NCI-H69 (cell line): ENCODE measurements at regions not wholly inside any gene's neighbourhood (a gene's known extent, or its start where the extent isn't known, plus 50 kb on each side); places are given as distances from the start of the nearest gene placed in this dataset.
A peak's percentile ranks its signal among the peaks of the same experiment; 100 is the strongest.
"Not testable (repeated sequence)": the region's sequence is repeated elsewhere in the genome, so short reads cannot be mapped to it uniquely, and the experiment has no call there.

Experiments used
- DNase-seq: peaks from one replicate; lab custom pipeline; 2025; lab: John Stamatoyannopoulos, UW

DNA sequence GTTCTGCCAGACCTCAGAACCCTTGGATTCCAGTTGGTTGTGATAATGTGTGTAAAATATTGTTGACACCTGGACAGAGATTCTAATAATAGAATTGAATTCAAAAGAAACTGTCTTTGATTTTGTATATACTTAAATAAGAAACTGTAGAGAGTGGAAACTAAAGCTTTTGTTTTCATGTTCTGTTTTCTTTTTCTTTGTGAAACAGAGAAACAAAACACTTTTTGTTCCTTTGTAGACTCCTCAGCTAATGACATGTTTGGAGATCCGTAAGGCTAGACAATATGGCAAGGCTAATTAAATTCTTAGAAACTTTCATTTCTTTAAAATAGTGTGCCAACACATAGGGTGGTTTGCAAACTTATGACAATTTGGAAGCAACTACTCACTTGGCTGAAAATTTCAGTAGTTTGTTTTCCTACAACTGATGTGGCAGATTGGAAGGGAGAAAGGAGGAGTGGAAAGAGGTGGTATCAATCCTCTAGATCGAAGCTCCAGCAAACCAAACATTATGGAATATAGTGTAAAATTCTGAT lies 90.9 kb upstream of the FAT1 start:
- no peak for DNase-seq

DNA sequence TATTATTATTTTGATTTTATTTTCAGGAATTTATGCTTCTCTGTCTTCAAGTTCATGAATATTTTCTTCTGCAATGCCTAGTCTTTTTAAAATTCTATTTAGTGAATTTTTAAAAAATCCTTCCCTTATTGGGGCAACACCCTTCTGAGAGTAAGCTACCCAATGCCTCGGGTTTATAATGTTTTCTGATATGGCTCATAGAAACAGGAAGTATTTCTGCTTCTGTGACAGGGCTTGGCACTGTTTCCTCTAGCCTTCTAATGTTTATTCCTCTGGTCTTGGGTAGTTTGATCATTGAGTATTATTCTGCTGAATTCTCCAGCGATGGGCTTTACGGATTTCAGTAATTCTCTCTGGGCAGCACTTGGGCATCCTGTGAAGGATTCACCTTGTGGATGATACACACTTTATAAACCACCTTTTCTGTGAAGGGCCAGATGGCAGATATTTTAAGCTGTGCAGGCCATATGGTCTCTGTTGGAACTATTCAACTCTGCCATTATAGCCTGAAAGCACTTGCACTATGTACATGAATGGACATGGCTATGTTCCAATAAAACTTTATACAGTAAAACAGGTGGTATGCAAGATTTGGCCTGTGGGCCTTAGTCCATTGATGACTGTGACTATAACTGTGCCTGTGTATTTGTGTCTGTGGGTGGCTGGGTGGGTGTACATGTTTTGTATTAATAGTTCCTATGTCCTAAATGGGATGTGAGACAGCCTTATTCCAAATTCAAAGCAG lies 95.9 kb upstream of the FAT1 start:
- DNase-seq: peak; percentile 87

DNA sequence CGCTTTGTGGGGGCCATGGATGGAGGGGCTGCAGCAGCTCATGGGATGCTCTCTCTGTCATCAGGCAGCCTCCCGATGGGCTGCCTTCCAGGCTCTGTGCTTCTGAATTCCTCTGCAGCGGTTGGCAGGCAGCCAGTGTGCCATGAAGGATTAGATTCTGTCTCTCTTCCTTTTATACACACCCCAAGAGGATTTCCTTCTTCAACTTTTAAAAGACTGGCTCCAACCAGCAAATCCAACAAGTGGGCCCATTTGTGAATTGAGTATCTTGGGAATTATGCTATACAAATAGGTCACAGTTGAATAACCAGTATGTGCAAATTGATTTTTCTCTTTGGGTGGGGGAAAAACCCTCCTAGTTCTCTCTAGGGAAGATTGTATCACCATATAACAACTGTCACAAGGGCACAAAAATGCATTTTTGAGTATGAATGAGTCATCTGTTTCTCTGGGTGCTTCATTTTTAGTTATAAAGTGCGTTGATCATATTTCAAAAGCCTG lies 96.8 kb upstream of the FAT1 start:
- DNase-seq: peak; percentile 79

DNA sequence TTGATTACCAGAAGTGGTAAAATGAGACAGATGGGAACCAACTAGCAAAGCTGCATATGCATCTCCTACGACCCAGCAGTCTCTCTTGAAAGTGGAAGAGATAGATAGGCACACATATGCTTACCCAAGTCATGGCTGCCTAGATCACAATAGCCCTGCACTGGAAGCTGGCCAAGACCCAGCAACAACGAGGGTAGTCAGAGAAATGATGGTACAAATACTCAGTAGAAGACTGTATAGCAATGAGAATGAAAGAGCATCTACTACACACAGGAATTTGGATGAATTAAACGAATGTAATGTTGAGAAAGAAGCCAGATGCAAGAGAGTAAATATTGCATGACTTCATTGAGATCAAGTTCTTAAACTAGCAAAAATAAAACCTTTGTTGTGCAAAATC lies 100.3 kb upstream of the FAT1 start:
- DNase-seq: peak; percentile 55

DNA sequence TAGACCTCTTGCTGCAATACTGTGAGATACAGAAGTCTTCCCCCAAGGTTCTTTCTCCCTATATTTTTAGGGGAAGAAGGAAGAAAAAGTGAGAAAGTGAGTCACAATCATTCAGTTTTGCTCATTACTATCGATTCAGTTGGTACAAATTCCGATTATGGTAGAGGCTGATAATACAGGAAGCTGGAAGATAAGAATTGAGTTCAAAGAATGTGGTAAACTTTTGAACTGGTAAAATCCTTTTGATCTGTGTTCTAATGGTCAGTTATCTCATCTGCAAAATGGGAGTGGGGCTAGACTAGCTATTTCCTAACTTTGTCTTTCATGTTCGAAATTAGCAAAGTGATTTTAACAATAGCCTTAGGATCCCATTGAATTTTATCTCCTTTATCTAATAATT lies 101.4 kb upstream of the FAT1 start:
- DNase-seq: no peak

DNA sequence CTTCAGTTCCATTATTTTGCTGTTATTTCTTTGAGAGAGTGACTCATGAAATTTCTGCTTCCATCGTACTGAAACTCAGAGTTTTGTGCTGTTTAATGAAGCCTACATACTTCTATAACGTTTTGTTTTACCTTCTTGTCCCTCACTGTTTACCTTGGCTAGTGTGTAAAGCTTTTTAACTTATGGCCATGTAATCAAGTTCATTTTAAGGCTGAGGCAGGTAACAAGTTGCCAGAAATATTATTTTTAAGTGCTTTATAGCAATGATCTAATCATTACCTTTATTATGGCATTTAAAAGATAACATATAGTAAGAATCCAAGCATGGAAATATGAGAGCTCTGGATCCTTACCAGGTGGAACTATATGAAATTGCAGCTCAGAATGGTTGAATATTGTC lies 102.3 kb upstream of the FAT1 start:
- DNase-seq: peak; percentile 40

DNA sequence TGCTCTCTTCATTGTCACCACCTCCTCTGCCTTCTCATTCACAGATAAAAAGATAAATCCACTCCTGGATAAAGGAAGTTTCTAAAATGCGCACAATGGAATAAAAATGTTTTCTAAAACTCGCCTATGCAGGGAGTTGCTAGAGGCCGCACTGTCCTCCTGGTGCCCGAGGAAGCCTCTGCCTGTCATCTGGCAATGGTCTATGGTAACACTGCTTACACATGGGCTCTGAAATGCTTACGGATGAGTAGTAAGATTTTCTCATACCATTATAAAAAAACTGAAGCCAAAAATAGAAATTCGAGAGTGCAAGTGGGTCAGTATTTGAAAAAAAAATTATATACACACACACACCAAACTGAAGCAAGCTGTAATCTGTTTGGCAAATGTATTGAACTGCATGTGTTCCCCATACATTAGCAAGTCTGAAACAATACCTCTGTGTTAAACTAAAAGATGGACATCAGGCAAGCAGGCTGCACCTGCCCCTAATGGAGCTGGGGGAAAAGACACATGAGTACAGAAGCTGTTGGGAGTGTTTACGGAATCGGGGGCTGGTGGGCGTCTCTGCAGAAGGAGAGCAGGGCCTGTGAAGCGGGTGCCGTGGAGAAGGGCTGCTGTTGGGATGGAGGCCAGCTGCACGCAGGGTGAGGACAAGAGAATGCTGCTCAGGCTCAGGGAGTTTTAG lies 103.3 kb upstream of the FAT1 start:
- DNase-seq: peak; percentile 47

DNA sequence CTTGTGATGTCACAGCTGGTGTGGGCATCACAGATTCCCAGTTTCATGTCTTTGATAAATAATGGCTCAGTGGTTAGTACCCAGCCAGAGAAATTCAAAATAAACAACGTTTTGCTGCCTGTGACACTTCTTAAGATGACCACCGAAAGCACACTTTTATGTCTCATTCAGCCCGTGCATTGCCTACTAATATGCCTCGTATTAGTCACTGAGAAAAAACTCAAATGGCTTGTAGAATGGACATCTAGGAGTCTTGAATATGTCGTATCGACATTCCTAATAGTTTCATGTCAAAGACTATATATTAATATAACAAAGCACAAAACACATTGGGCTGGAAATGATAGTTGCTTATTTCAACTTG lies 103.9 kb upstream of the FAT1 start:
- no peak for DNase-seq

DNA sequence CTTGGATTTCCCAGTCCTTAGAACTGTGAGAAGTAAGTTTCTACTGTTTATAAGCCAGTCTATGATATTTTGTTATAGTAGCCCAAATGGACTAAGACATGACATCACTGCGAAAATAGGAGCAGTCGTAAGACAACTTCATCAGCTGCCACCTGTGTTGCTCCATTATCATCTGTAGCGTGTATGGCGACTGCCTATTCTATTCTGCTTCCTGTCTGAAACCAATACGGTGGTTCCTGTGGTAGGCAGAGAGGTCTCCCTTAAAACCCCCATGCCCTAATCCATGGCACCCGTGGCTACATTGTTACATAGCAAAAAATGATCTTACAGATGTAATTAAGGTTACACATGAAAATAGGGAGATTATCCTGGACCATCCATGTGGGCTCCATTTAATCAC lies 105.4 kb upstream of the FAT1 start:
- no peak for DNase-seq

DNA sequence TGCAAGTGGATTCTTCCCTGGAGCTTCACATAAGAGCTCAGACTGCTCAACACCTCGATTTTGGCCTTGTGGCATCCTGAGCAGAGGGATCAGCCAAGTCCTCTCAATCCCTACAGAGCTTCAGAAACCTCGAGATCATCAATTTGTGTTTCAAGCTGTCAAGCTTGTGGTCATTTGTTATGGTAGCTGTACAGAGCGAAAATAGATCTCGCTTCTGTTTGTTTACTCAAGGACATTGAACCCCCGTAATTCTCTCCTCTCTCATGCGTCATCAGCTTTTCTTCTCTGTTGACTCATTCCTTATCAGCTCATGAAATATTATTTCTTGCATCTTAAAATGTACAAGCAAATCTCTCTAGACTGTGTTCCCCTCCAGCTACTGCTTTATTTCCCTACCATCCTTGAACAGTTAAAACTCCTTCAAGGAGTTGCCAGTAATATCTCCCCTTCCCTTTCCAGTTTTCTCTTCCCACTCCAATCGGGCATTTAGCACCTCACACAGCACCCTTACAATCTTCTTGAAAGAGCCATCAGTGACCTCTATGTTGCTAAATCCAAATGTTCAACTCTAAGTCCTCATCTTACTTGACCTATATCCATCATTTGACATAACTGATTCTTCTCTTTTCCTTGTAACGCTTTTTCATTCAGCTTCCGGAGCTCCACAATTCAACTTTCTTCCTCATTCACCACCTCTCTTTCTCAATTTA lies 106.2 kb upstream of the FAT1 start:
- DNase-seq: peak; percentile 8

DNA sequence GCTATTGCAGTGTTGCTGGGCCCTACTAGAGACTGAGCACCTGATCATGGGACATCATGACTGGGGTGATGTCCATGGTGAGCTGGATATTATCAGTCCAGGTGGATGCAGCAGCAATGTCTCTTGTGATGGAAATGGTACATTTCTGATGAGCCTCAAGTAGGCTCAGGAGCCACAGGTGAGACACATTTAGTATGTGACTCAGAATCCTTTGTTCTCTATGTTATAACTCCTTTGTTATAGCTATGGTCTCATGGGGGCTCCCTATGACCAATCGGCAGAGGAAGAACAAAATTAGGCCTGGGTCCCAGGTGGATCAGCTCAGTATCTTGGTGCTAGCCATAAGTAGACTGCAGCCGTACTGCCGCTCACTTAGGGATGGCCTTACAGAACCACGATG lies 107.9 kb upstream of the FAT1 start:
- DNase-seq: no peak

DNA sequence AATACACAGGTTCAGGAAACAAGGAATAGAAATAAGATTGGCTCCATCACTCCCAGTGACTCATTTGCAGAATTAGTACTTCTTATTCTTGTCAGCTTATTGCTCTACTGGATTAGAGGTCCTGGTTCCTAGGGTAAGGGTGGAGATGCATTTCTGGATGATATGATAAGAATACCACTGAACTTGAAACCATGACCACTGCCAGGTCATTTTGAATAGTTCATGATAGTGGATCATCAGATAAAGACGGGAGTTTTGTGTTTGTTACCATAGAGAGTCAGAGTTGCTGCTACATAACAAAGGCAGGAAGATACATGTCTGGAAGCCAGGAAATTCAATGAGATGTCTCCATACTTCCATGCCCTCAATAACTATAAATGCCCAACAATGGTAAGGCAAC lies 109.2 kb upstream of the FAT1 start:
- DNase-seq: no peak

DNA sequence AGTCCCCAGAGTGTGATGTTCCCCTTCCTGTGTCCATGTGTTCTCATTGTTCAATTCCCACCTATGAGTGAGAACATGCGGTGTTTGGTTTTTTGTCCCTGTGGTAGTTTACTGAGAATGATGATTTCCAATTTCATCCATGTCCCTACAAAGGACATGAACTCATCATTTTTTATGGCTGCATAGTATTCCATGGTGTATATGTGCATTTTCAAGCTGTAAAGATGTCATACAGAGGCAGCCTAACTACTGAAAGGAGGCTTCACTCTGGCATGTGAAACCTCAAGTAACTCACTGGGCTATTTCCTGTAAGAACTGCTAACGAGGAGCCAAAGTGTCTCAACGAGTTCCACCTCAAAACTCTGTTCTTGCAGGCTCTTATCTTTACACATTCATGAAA lies 113.8 kb upstream of the FAT1 start:
- not testable (repeated sequence) for DNase-seq

DNA sequence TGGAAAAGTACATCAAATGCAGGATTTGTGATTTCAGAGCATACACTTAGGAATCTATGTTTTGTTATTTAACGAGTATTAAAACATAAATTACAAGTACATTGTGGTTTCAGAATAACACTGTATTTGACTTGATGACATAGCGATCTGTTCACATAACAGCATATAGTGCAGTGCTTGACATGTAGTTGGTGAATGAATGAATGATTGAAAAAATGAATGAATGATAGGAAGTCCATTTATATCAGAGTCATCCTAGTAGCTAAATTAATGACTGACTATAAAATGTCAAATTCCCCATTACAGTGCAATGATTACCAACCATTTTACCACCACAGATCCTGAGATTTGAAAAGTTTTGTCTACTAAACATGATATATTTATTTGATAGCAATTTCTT lies 114.6 kb upstream of the FAT1 start:
- DNase-seq: no peak

DNA sequence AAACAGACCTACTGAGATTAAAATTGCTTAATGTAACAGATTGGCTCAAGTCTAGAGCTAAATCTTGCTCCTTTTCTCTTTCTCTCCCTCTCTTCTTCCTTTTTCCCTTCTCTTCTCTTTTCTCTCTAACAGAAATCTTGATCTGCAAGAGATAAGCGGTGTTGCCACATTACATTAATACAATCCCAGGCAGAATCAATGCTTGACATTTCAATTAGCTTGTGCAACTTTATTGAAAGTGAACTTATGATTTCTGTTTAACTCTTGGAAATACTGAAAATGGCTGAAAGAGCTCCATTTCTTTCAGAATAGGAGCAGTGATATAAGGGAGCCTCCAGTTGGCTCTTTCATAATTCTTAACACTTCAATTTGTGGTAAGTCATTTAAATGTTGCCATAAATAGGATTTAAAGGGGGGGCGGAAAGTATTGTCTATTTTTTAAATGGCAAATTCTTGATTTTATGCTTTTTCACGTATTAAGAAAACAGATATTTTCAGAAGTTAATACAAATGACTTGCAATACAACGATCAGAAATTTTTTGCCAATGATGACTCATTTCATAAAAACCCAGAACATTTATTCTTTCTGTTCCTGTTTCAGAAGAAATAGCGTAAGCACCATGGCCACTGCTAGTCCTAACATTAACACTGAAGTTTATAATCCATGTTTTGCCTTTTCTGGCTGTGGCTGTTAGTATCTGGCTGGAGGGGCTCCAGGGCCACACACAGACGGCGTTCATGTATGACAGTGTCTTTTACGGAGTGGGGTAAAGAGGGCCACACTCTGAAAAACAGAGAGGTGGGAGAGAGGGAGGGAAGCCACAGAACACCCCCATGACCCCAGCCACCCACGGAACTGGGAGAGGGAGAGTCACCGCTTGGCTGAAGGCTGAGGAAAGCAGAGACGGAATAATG lies 115.7 kb upstream of the FAT1 start:
- no peak for DNase-seq

DNA sequence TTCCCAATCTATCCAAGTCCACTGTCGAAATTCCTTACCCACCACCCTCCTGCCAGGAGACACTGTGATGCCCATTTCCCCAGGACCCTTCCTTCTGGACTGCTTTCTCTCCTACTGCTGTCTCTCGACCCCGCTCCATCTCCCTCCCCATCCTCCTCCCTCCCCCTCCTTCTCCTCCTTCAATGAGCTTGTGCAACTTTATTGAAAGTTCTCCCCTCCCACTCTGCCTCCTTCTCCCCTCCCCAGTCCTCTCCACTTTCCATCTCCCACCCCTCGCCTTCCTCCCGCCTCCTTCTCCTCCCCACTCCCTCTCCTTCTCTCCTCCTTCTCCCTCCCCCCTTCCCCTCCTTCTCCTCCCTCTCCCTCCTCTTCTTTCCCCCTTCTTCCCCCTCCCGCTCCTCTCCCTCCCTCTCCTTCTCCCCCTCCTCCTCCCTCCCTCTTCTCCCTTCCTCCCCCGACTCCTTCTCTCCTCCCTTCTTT lies 116.6 kb upstream of the FAT1 start:
- no peak for DNase-seq

DNA sequence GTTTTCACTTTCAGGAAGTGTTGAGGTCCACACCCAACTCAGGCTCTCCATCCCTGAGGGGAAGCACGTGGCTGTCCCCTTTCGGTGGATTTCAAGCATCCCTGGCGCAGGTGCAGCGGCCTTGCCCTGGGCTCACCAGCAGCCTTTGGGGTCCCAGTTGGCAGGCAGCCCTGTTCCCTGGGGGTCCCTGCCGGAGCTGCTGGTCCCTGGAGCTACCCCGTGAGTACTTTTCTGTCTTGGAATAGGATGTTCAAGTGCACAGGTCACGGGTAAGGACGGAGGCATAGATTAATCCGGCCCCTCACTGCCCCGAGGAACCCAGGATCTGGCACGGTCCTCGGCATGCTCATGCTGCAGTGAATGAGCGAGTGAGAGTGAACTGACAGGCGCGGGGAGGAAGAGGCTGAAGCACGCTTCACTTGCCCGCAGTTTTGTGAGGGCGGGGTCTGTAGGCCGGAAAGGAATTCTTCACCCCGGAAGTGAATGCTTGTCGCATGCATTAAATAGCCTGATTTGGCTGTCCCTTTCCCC lies 117.2 kb upstream of the FAT1 start:
- DNase-seq: no peak

DNA sequence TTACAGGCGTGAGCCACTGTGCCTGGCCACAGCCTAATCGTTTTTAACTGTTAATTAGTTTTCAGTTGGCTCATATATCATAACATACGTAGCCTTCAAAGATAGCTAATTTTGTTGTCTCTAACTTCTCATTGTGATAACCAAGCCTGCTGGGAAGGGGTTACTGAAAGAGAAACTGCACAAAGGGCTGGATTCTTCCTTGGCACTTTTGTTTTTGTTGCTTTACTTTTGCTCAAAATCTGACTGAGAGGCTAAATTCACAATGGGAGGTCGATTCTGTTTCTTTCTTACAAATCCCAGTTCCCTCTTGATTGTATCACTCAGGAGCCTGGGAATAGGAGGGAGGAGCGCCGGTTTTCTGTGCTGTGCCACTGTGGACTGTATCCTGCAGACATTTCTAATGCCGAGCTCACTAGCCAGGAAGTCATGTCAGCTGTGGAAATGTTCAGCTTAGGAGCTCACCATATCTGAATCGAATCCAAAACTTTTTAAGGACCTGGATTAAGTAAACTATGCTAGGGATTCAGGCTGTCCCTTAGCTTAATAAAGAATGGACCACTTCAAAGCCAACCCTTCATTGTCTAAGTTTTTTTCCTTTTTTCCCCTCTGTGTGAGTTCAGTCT lies 120.5 kb upstream of the FAT1 start:
- DNase-seq: peak; percentile 4

DNA sequence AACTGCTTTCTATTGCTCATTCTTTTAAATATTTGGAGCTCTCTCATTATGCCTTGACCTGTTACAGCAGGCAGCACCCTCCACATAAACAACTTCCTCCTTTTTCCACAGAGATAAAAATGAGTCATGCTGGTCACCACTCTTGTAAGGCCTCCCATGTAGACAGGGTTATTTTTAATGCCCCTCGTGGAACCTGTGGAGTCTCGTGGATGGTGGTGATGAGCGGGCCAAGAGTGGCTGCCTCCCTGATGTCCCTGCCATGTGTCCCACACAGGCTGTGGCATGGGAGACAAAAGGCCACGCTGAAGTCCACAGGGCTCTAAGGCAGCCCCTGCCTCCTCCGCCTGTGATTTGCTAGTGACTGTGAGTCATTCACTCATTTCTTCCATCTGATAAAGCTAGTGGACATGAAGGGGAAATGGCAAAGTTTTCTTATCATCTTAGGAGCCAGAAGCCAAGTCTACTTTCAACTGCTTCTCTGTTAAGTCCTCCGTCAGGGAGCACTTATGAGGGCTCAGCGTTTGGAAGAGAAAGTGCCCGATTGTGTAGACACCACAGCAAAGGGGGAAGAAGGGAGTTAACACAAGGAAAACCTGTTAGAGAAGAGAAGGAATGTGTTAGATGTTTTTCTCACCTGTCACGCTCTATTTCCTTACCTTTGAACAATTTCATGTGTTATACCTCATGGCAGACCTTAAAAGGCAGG lies 121.6 kb upstream of the FAT1 start:
- no peak for DNase-seq

DNA sequence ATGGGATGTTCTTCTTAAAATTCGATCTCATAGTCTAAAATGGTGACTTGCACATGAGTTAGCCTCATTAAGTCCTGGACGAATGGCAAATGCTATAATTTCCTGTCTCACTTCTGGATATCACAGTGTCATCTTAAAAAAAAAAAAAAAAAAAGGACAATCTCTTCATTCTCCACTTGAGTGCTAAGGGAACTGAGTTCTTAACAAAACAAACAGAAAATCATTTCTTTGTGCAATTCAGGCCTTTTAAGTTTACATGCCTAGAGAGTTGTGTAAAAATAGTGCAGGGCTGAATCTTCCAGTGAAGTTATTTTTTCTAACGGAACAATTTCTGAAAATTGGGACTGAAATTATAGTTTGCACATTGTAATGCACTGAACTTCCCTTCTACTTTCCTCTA lies 122.8 kb upstream of the FAT1 start:
- no peak for DNase-seq
